ENCODE measurements at regions not wholly inside any gene's neighbourhood (a gene's known extent, or its start where the extent isn't known, plus 50 kb on each side); places are given as distances from the start of the nearest gene placed in this dataset.

GRCh38 chr2:208568203-208568602, 161.6 kb downstream of the PTH2R start:
- no peak for DNase-seq
- ATAC-seq: no peak
- intact Hi-C loops (cut with DNase I): no loop called here
- TF ChIP-seq, protein P1, sequence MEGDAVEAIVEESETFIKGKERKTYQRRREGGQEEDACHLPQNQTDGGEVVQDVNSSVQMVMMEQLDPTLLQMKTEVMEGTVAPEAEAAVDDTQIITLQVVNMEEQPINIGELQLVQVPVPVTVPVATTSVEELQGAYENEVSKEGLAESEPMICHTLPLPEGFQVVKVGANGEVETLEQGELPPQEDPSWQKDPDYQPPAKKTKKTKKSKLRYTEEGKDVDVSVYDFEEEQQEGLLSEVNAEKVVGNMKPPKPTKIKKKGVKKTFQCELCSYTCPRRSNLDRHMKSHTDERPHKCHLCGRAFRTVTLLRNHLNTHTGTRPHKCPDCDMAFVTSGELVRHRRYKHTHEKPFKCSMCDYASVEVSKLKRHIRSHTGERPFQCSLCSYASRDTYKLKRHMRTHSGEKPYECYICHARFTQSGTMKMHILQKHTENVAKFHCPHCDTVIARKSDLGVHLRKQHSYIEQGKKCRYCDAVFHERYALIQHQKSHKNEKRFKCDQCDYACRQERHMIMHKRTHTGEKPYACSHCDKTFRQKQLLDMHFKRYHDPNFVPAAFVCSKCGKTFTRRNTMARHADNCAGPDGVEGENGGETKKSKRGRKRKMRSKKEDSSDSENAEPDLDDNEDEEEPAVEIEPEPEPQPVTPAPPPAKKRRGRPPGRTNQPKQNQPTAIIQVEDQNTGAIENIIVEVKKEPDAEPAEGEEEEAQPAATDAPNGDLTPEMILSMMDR (IDR thresholded peaks at IDR 0.05): no peak
- no peak overlapping the region for H3K27ac ChIP-seq
- no peaks in the 10 kb centered on the region for H3K9me3 ChIP-seq
- H3K36me3 ChIP-seq (ENCODE audit: insufficient read depth in 1 of 2, low read depth in 1 of 2): no peaks in the 10 kb centered on the region
- WGBS, 3 donors: 73 to 83% (median 73%) methylated on average over 3 of the region's 3 CpGs
- H3K4me1 ChIP-seq: no peaks in the 10 kb centered on the region
- H3K4me3 ChIP-seq: no peak overlapping the region
- no peaks in the 10 kb centered on the region for H3K27me3 ChIP-seq (ENCODE audit: insufficient read depth in 3 of 3, low read length in 2 of 3)

DNA sequence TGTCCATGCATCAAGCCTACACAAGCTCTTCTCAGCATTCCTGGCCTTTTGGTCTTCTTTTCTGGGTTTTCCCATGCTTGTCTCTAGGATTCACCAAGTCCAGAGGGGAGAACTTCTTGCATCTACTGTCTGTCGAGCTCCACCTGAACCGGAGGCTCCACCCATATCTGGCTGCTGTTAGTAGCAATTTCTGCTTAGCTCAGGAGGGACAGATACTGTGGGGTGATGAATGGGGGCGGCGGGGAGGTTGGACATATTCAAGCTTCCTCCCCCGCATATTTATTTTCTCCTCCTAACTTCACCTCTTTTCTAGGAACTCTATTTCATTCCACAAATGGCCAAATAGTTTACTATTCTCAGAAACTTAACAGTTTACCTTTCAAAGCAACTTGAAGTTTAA, 163.5 kb downstream of the PTH2R start:
- Histone ChIP-seq H3K27ac (no peak overlapping the region), H3K9me3 (no peaks in the 10 kb centered on the region), H3K4me1 (no peaks in the 10 kb centered on the region), H3K36me3 (ENCODE audit: insufficient read depth in 1 of 2, low read depth in 1 of 2) (no peaks in the 10 kb centered on the region), H3K4me3 (no peak overlapping the region), H3K27me3 (ENCODE audit: insufficient read depth in 3 of 3, low read length in 2 of 3) (no peaks in the 10 kb centered on the region)
- 81 to 90% (median 85%) methylated on average over 5 of the region's 5 CpGs for WGBS, 3 donors
- intact Hi-C loops (cut with DNase I): no loop called here
- DNase-seq (no peak), ATAC-seq (no peak)
- TF ChIP-seq, protein P1 (IDR thresholded peaks at IDR 0.05): no peak

GRCh38 chr2:208570851-208571763, 164.5 kb downstream of the PTH2R start:
- no peak for ATAC-seq
- H3K27ac ChIP-seq: no peak overlapping the region
- H3K27me3 ChIP-seq (ENCODE audit: insufficient read depth in 3 of 3, low read length in 2 of 3): no peaks in the 10 kb centered on the region
- TF ChIP-seq, protein P1 (IDR thresholded peaks at IDR 0.05): no peak
- H3K4me3 ChIP-seq: no peak overlapping the region
- 45 to 53% (median 50%) methylated on average over 17 of the region's 17 CpGs for WGBS, 3 donors
- no peaks in the 10 kb centered on the region for H3K9me3 ChIP-seq
- no peaks in the 10 kb centered on the region for H3K36me3 ChIP-seq (ENCODE audit: insufficient read depth in 1 of 2, low read depth in 1 of 2)
- DNase-seq: no peak
- intact Hi-C loops (cut with DNase I): no loop called here
- H3K4me1 ChIP-seq: no peaks in the 10 kb centered on the region

DNA sequence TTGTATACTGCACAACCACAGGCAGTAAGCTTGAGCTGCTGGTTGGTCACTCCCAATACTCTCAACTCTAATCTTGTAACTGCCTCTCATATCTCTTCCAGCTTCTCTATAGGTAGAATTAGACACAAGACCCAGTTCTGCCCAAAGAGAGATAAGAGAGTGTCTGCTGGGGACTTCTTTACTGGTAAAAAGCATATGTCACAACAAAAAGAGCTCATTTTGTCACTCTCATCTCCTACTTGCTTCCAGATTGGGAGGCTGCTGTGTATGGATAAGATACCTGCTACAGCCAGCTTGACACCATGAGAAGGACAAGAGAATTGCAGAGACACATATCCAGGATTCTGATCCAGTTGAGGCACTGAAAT, 165.2 kb downstream of the PTH2R start:
- no peak for DNase-seq

More for the DNA sequence above, 165.2 kb downstream of the PTH2R start:
- Histone ChIP-seq H3K27ac (no peak overlapping the region), H3K27me3 (ENCODE audit: insufficient read depth in 3 of 3, low read length in 2 of 3) (no peaks in the 10 kb centered on the region), H3K4me3 (no peak overlapping the region), H3K9me3 (peaks cover 3% of the 10 kb centered on the region), H3K4me1 (no peaks in the 10 kb centered on the region), H3K36me3 (ENCODE audit: insufficient read depth in 1 of 2, low read depth in 1 of 2) (no peaks in the 10 kb centered on the region)
- intact Hi-C loops (cut with DNase I): no loop called here
- no peak for ATAC-seq
- TF ChIP-seq, protein P1 (IDR thresholded peaks at IDR 0.05): no peak
